ENCODE measurements at regions not wholly inside any gene's neighbourhood (a gene's known extent, or its start where the extent isn't known, plus 50 kb on each side); places are given as distances from the start of the nearest gene placed in this dataset.

- intact Hi-C loops (cut with DNase I; ENCODE audit: low total_unique reads), result no loop called here
- 91 to 97% methylated on average over 4 of the region's 4 CpGs for WGBS, 2 donors
- TF ChIP-seq CTCF (IDR thresholded peaks at IDR 0.05), result no peak
- no peak for TF ChIP-seq POLR2A (IDR thresholded peaks at IDR 0.05)
Measured at GRCh38 chr4:180946188-180946587, 1297.0 kb upstream of the TENM3 start.

GRCh38 chr4:180947425-180947824, 1295.8 kb upstream of the TENM3 start:
- WGBS, 2 donors, result 35 to 46% methylated on average over 5 of the region's 5 CpGs
- Histone ChIP-seq H3K27me3 (no peaks in the 10 kb centered on the region), H3K27ac (no peak overlapping the region), H3K36me3 (ENCODE audit: low read depth, missing control alignments) (no peaks in the 10 kb centered on the region), H3K4me3 (no peak overlapping the region), H3K4me1 (no peaks in the 10 kb centered on the region), H3K9me3 (no peaks in the 10 kb centered on the region)
- intact Hi-C loops (cut with DNase I; ENCODE audit: low total_unique reads), result no loop called here
- no peak for DNase-seq
- no peak for TF ChIP-seq CTCF (IDR thresholded peaks at IDR 0.05)

More at GRCh38 chr4:180946188-180946587, 1297.0 kb upstream of the TENM3 start:
- H3K4me1 ChIP-seq, result no peaks in the 10 kb centered on the region
- H3K9me3 ChIP-seq, result no peaks in the 10 kb centered on the region
- DNase-seq, result no peak
- no peak overlapping the region for H3K27ac ChIP-seq
- no peaks in the 10 kb centered on the region for H3K36me3 ChIP-seq (ENCODE audit: low read depth, missing control alignments)
- no peaks in the 10 kb centered on the region for H3K27me3 ChIP-seq
- no peak overlapping the region for H3K4me3 ChIP-seq

GRCh38 chr4:180949424-180950213, 1293.6 kb upstream of the TENM3 start:
- intact Hi-C loops (cut with DNase I; ENCODE audit: low total_unique reads), result no loop called here
- no peaks in the 10 kb centered on the region for H3K27me3 ChIP-seq
- no peak overlapping the region for H3K4me3 ChIP-seq
- no peaks in the 10 kb centered on the region for H3K9me3 ChIP-seq
- no peaks in the 10 kb centered on the region for H3K4me1 ChIP-seq
- 83 to 89% methylated on average over 7 of the region's 7 CpGs for WGBS, 2 donors
- DNase-seq, result no peak
- TF ChIP-seq CTCF (IDR thresholded peaks at IDR 0.05), result no peak
- TF ChIP-seq POLR2A (IDR thresholded peaks at IDR 0.05), result no peak
- no peaks in the 10 kb centered on the region for H3K36me3 ChIP-seq (ENCODE audit: low read depth, missing control alignments)
- no peak overlapping the region for H3K27ac ChIP-seq

- TF ChIP-seq POLR2A (IDR thresholded peaks at IDR 0.05) (no peak), CTCF (IDR thresholded peaks at IDR 0.05) (no peak)
- intact Hi-C loops (cut with DNase I; ENCODE audit: low total_unique reads), result no loop called here
- Histone ChIP-seq H3K9me3 (no peaks in the 10 kb centered on the region), H3K4me1 (no peaks in the 10 kb centered on the region), H3K27ac (no peak overlapping the region), H3K4me3 (no peak overlapping the region), H3K36me3 (ENCODE audit: low read depth, missing control alignments) (no peaks in the 10 kb centered on the region), H3K27me3 (no peaks in the 10 kb centered on the region)
- WGBS, 2 donors, result 77 to 84% methylated on average over 1 of the region's 1 CpG
- no peak for DNase-seq
Measured at GRCh38 chr4:180950377-180950776, 1292.8 kb upstream of the TENM3 start.

- Histone ChIP-seq H3K9me3 (no peaks in the 10 kb centered on the region), H3K27ac (no peak overlapping the region), H3K4me3 (no peak overlapping the region), H3K4me1 (no peaks in the 10 kb centered on the region), H3K27me3 (no peaks in the 10 kb centered on the region), H3K36me3 (ENCODE audit: low read depth, missing control alignments) (no peaks in the 10 kb centered on the region)
- intact Hi-C loops (cut with DNase I; ENCODE audit: low total_unique reads), result no loop called here
- no peak for DNase-seq
- 66 to 74% methylated on average over 2 of the region's 2 CpGs for WGBS, 2 donors
- no peak for TF ChIP-seq CTCF (IDR thresholded peaks at IDR 0.05)
- no peak for TF ChIP-seq POLR2A (IDR thresholded peaks at IDR 0.05)
Measured at GRCh38 chr4:180951312-180951711, 1291.9 kb upstream of the TENM3 start.
